Liver (tissue), 8 donors: ENCODE measurements at regions not wholly inside any gene's neighbourhood (a gene's known extent, or its start where the extent isn't known, plus 50 kb on each side); places are given as distances from the start of the nearest gene placed in this dataset.

Experiments
- DNase-seq: peaks from one replicate; pipeline ENCODE4 v3.0.0-alpha.2; 2017; ENCODE audit warnings: low spot score
- H3K27ac ChIP-seq, 2 donors: one replicate each; pipeline ENCODE4 v1.7.0; 2013; ENCODE audit warnings: inconsistent platforms in 2 of 2, low read length in 2 of 2, control low read depth in 1 of 2, low read depth in 1 of 2, mild to moderate bottlenecking in 1 of 2
- H3K27me3 ChIP-seq, 4 donors: one replicate each; pipeline versions ENCODE4 v1.6.1 to v1.7.0; 2013; ENCODE audit warnings: low read length in 3 of 4, inconsistent platforms in 1 of 4, mild to moderate bottlenecking in 1 of 4, moderate library complexity in 1 of 4; ENCODE audit not compliant: control insufficient read depth in 4 of 4, insufficient read depth in 4 of 4
- H3K36me3 ChIP-seq, 4 donors: one replicate each; pipeline versions ENCODE4 v1.6.1 to v1.7.0; 2013; ENCODE audit warnings: low read length in 3 of 4, mild to moderate bottlenecking in 3 of 4, low read depth in 1 of 4, moderate library complexity in 1 of 4; ENCODE audit not compliant: control insufficient read depth in 4 of 4, insufficient read depth in 3 of 4
- H3K4me1 ChIP-seq, 4 donors: one replicate each; pipeline versions ENCODE4 v1.6.1 to v1.7.0; 2013; ENCODE audit warnings: low read length in 3 of 4, mild to moderate bottlenecking in 3 of 4, moderate library complexity in 1 of 4; ENCODE audit not compliant: control insufficient read depth in 4 of 4, insufficient read depth in 4 of 4
- H3K4me3 ChIP-seq, 3 donors: one replicate each; pipeline versions ENCODE4 v1.6.1 to v1.7.0; 2013; ENCODE audit warnings: low read length in 3 of 3, control low read depth in 1 of 3, low read depth in 1 of 3, mild to moderate bottlenecking in 1 of 3
- H3K9ac ChIP-seq, 2 donors: one replicate each; pipeline ENCODE4 v1.7.0; 2013; ENCODE audit warnings: low read length in 2 of 2, mild to moderate bottlenecking in 2 of 2, moderate library complexity in 2 of 2, control low read depth in 1 of 2, low read depth in 1 of 2
- H3K9me3 ChIP-seq, 4 donors: one replicate each; pipeline versions ENCODE4 v1.6.1 to v1.7.0; 2013; ENCODE audit warnings: low read length in 3 of 4; ENCODE audit not compliant: control insufficient read depth in 4 of 4
- EGR1 ChIP-seq, 2 donors: IDR thresholded peaks; 2 replicates each; pipeline ENCODE4 v1.6.1; 2016 to 2018; ENCODE audit warnings: antibody characterized with exemption in 2 of 2, low read depth in 2 of 2
- FOXA1 ChIP-seq: IDR thresholded peaks from 2 replicates; pipeline ENCODE4 v1.6.1; 2016; ENCODE audit warnings: antibody characterized with exemption
- FOXA2 ChIP-seq: IDR thresholded peaks from 2 replicates; pipeline ENCODE4 v1.6.1; 2016; ENCODE audit warnings: antibody characterized with exemption
- GABPA ChIP-seq, 2 donors: IDR thresholded peaks in 1 of 2; conservative IDR thresholded peaks in 1 of 2; 2 replicates each; pipeline ENCODE4 v1.6.1; 2016; ENCODE audit warnings: antibody characterized with exemption in 2 of 2, mild to moderate bottlenecking in 1 of 2, moderate library complexity in 1 of 2
- HNF4A ChIP-seq, 2 donors: conservative IDR thresholded peaks; 2 replicates each; pipeline ENCODE4 v1.6.1; 2016; ENCODE audit warnings: antibody characterized with exemption in 2 of 2, mild to moderate bottlenecking in 2 of 2
- HNF4G ChIP-seq: IDR thresholded peaks from 2 replicates; pipeline ENCODE4 v1.6.1; 2016; ENCODE audit warnings: antibody characterized with exemption
- JUND ChIP-seq, 2 donors: IDR thresholded peaks; 2 replicates each; pipeline ENCODE4 v1.6.1; 2016; ENCODE audit warnings: antibody characterized with exemption in 2 of 2
- MAX ChIP-seq: IDR thresholded peaks from 2 replicates; pipeline ENCODE4 v1.6.1; 2016; ENCODE audit warnings: antibody characterized with exemption
- NR2F2 ChIP-seq: IDR thresholded peaks from 2 replicates; pipeline ENCODE4 v1.6.1; 2016; ENCODE audit warnings: antibody characterized with exemption
- RAD21 ChIP-seq, 2 donors: IDR thresholded peaks; 2 replicates each; pipeline ENCODE4 v1.6.1; 2016; ENCODE audit warnings: antibody characterized with exemption in 2 of 2, mild to moderate bottlenecking in 2 of 2
- REST ChIP-seq: IDR thresholded peaks from 2 replicates; pipeline ENCODE4 v1.6.1; 2016; ENCODE audit warnings: antibody characterized with exemption, mild to moderate bottlenecking
- RXRA ChIP-seq, 2 donors: IDR thresholded peaks; 2 replicates each; pipeline ENCODE4 v1.6.1; 2017 to 2018; ENCODE audit warnings: antibody characterized with exemption in 2 of 2, mild to moderate bottlenecking in 1 of 2
- SP1 ChIP-seq: IDR thresholded peaks from 2 replicates; pipeline ENCODE4 v1.6.1; 2018; ENCODE audit warnings: antibody characterized with exemption, mild to moderate bottlenecking
- TAF1 ChIP-seq: conservative IDR thresholded peaks from 2 replicates; pipeline ENCODE4 v1.6.1; 2016; ENCODE audit warnings: antibody characterized with exemption, mild to moderate bottlenecking
- YY1 ChIP-seq: IDR thresholded peaks from 2 replicates; pipeline ENCODE4 v1.6.1; 2016; ENCODE audit warnings: antibody characterized with exemption, mild to moderate bottlenecking
- WGBS: extraction: QIAGEN DNeasy Blood & Tissue Kit; methylation state at CpG from one replicate; pipeline ENCODE4 v1.1.7; 2013; 5-methylcytosine and 5-hydroxymethylcytosine counted together
- TF ChIP-seq, protein P1 (sequence below): fragments of 150-350 bp; IDR thresholded peaks from 2 replicates; pipeline ENCODE4 v1.5.1; 2017; ENCODE audit warnings: improper control_type of control experiment, low read depth, low read length; ENCODE audit not compliant: missing input control
- TF ChIP-seq, protein P2 (sequence below): IDR thresholded peaks from 2 replicates; pipeline ENCODE4 v1.6.1; 2016; ENCODE audit warnings: antibody characterized with exemption
- TF ChIP-seq, protein P3 (sequence below): IDR thresholded peaks from 2 replicates; pipeline ENCODE4 v1.6.1; 2016; ENCODE audit warnings: antibody characterized with exemption
- donor health status: healthy.
- donor health status: healthy.
- donor health status: healthy.
- donor health status: healthy.
- donor health status: healthy.

GRCh38 chr17:49914096-49914490 is 54.9 kb upstream of the DLX4 start:
- H3K4me3 ChIP-seq: no peak overlapping the region
- DNase-seq: no peak
- 59% methylated on average over 4 of the region's 4 CpGs for WGBS
- H3K9ac ChIP-seq: no peak overlapping the region
- no peak overlapping the region for H3K27ac ChIP-seq
- peaks cover 0 to 5% (median 0%) of the 10 kb centered on the region in 4 donors for H3K4me1 ChIP-seq
- no peaks in the 10 kb centered on the region for H3K9me3 ChIP-seq
- peaks cover 0 to 9% (median 3%) of the 10 kb centered on the region in 4 donors for H3K27me3 ChIP-seq
- no peak for TF ChIP-seq FOXA1
- no peak for TF ChIP-seq TAF1
- TF ChIP-seq NR2F2: no peak
- TF ChIP-seq YY1: no peak
- TF ChIP-seq, protein P1, sequence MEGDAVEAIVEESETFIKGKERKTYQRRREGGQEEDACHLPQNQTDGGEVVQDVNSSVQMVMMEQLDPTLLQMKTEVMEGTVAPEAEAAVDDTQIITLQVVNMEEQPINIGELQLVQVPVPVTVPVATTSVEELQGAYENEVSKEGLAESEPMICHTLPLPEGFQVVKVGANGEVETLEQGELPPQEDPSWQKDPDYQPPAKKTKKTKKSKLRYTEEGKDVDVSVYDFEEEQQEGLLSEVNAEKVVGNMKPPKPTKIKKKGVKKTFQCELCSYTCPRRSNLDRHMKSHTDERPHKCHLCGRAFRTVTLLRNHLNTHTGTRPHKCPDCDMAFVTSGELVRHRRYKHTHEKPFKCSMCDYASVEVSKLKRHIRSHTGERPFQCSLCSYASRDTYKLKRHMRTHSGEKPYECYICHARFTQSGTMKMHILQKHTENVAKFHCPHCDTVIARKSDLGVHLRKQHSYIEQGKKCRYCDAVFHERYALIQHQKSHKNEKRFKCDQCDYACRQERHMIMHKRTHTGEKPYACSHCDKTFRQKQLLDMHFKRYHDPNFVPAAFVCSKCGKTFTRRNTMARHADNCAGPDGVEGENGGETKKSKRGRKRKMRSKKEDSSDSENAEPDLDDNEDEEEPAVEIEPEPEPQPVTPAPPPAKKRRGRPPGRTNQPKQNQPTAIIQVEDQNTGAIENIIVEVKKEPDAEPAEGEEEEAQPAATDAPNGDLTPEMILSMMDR: no peak
- TF ChIP-seq, protein P2, sequence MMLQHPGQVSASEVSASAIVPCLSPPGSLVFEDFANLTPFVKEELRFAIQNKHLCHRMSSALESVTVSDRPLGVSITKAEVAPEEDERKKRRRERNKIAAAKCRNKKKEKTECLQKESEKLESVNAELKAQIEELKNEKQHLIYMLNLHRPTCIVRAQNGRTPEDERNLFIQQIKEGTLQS: no peak
- TF ChIP-seq REST: no peak
- TF ChIP-seq JUND (IDR thresholded peaks at IDR 0.05): no peak
- no peak for TF ChIP-seq EGR1 (IDR thresholded peaks at IDR 0.05; ENCODE audit: low read depth in 2 of 2)
- no peak for TF ChIP-seq HNF4G
- no peak for TF ChIP-seq GABPA (IDR thresholded peaks at IDR 0.05 in 1 of 2, conservative IDR thresholded peaks at IDR 0.05 in 1 of 2)
- no peaks in the 10 kb centered on the region for H3K36me3 ChIP-seq

DNA sequence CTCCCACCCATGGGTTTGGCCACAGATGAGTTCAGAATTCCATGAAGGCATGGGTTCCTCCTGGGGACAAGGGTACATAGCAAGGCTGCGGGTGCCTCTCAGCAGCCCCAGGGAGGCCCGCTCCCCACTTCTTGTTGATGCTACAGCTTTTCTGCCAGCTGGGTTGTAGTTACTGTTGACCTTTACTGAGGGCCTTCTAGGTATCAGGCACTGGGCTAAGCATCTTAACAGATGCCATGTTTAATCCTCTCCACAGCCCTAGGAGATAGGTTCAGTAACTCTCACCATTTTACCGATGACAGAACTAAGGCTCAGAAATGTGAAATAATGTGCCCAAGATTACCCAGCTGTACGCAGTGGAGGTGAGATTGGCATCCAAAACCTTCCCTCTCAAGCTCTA is 54.3 kb upstream of the DLX4 start:
- WGBS: 91% methylated on average over 4 of the region's 4 CpGs
- no peak for DNase-seq
- Histone ChIP-seq H3K9ac (no peak overlapping the region), H3K9me3 (no peaks in the 10 kb centered on the region), H3K4me3 (no peak overlapping the region), H3K27ac (no peak overlapping the region), H3K4me1 (peaks cover 0 to 5% (median 0%) of the 10 kb centered on the region in 4 donors), H3K36me3 (no peaks in the 10 kb centered on the region), H3K27me3 (peaks cover 0 to 5% (median 3%) of the 10 kb centered on the region in 4 donors)
- TF ChIP-seq EGR1 (IDR thresholded peaks at IDR 0.05; ENCODE audit: low read depth in 2 of 2) (no peak), FOXA2 (no peak), REST (no peak), SP1 (no peak), HNF4A (conservative IDR thresholded peaks at IDR 0.05) (no peak), RAD21 (IDR thresholded peaks at IDR 0.05) (no peak), GABPA (IDR thresholded peaks at IDR 0.05 in 1 of 2, conservative IDR thresholded peaks at IDR 0.05 in 1 of 2) (no peak), RXRA (IDR thresholded peaks at IDR 0.05) (no peak), YY1 (no peak), MAX (no peak), FOXA1 (no peak)
- TF ChIP-seq, protein P2: no peak
- TF ChIP-seq, protein P3, sequence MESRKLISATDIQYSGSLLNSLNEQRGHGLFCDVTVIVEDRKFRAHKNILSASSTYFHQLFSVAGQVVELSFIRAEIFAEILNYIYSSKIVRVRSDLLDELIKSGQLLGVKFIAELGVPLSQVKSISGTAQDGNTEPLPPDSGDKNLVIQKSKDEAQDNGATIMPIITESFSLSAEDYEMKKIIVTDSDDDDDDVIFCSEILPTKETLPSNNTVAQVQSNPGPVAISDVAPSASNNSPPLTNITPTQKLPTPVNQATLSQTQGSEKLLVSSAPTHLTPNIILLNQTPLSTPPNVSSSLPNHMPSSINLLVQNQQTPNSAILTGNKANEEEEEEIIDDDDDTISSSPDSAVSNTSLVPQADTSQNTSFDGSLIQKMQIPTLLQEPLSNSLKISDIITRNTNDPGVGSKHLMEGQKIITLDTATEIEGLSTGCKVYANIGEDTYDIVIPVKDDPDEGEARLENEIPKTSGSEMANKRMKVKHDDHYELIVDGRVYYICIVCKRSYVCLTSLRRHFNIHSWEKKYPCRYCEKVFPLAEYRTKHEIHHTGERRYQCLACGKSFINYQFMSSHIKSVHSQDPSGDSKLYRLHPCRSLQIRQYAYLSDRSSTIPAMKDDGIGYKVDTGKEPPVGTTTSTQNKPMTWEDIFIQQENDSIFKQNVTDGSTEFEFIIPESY: no peak
- TF ChIP-seq, protein P1: no peak
